Fibroblast of mammary gland (primary cell): ENCODE measurements at regions not wholly inside any gene's neighbourhood (a gene's known extent, or its start where the extent isn't known, plus 50 kb on each side); places are given as distances from the start of the nearest gene placed in this dataset.
A peak's percentile ranks its signal among the peaks of the same experiment; 100 is the strongest.
"Not testable (repeated sequence)": the region's sequence is repeated elsewhere in the genome, so short reads cannot be mapped to it uniquely, and the experiment has no call there.

Experiments used
- DNase-seq: peaks from one replicate; pipeline ENCODE4 v3.0.0-alpha.2; 2010; ENCODE audit warnings: low read depth
- H3K4me3 ChIP-seq: 2 replicates; pipeline ENCODE4 v1.5.1; 2011; ENCODE audit warnings: low read depth, mild to moderate bottlenecking, low read length, moderate library complexity; ENCODE audit not compliant: control insufficient read depth
- TF ChIP-seq, protein P1 (sequence below): conservative IDR thresholded peaks from 2 replicates; pipeline ENCODE4 v1.5.1; 2011; ENCODE audit warnings: low read depth, low read length, inconsistent platforms; ENCODE audit not compliant: control insufficient read depth, insufficient read depth

DNA sequence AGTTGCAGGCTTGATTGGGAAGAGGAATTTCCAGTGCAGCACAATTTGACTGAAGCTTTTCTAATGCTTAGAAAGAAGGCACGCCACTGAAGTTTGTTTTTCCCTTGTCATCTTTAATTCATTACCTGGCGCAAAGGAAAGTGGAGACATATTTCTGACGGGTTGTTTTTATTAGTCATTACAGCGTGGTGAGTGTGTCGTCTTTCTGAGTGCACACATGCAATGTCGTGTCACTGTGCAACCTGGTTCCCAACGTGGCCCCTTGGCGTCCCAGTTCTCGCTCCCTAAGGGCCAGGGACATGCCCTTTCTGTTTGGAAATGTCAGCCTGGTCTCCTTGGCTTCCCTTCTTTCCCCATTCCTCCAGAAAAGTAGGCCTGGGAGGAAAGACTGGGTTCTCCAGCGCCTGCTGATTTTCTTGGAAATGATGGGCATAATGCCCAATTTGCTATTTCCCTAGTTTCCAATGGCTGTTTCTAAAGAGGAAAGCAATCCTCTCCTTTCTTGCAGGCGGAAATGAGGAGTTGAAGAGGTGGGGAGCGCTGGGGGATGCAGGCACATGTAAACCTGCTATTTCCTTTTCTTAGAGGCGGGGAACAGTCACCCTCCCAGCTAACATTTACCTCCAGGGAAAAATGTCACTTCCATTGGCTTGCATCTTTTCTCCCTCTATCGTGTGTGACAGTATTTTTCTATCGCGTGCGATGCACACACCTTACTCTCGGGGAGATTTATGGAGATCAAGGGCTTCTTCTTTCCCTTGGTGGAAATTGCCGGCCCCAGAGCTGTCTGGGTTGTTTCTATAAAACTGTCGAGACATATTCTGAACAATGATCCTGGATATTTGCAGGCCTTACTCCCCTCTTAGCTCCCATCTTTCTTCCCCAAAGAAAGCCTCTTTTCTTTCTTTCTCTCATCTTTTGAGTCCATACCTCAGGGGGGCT lies 249.8 kb downstream of the ARHGAP12 start:
- TF ChIP-seq, protein P1, sequence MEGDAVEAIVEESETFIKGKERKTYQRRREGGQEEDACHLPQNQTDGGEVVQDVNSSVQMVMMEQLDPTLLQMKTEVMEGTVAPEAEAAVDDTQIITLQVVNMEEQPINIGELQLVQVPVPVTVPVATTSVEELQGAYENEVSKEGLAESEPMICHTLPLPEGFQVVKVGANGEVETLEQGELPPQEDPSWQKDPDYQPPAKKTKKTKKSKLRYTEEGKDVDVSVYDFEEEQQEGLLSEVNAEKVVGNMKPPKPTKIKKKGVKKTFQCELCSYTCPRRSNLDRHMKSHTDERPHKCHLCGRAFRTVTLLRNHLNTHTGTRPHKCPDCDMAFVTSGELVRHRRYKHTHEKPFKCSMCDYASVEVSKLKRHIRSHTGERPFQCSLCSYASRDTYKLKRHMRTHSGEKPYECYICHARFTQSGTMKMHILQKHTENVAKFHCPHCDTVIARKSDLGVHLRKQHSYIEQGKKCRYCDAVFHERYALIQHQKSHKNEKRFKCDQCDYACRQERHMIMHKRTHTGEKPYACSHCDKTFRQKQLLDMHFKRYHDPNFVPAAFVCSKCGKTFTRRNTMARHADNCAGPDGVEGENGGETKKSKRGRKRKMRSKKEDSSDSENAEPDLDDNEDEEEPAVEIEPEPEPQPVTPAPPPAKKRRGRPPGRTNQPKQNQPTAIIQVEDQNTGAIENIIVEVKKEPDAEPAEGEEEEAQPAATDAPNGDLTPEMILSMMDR: no peak
- H3K4me3 ChIP-seq: no peak overlapping the region
- DNase-seq: peak; percentile 53

DNA sequence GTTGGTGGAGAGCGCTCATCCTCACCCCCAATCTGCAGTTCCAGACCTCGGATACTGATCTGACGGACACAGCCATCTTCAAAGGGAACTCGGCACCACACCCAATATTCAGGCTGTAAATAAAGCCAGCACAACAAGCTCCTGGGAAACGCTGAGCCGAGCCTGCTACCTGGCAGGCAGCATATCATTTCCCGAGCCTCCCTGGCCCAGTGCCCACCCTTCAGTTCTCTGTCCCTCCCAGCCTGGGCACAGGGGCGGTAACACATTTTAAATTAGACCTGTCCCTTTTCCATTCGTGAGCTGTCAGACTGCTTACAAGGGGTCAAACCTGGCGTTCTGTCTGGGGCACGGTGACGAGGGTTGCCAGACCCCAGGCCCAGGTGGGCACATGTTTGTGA lies 250.5 kb downstream of the ARHGAP12 start:
- TF ChIP-seq, protein P1: no peak
- H3K4me3 ChIP-seq: no peak overlapping the region
- DNase-seq: no peak

DNA sequence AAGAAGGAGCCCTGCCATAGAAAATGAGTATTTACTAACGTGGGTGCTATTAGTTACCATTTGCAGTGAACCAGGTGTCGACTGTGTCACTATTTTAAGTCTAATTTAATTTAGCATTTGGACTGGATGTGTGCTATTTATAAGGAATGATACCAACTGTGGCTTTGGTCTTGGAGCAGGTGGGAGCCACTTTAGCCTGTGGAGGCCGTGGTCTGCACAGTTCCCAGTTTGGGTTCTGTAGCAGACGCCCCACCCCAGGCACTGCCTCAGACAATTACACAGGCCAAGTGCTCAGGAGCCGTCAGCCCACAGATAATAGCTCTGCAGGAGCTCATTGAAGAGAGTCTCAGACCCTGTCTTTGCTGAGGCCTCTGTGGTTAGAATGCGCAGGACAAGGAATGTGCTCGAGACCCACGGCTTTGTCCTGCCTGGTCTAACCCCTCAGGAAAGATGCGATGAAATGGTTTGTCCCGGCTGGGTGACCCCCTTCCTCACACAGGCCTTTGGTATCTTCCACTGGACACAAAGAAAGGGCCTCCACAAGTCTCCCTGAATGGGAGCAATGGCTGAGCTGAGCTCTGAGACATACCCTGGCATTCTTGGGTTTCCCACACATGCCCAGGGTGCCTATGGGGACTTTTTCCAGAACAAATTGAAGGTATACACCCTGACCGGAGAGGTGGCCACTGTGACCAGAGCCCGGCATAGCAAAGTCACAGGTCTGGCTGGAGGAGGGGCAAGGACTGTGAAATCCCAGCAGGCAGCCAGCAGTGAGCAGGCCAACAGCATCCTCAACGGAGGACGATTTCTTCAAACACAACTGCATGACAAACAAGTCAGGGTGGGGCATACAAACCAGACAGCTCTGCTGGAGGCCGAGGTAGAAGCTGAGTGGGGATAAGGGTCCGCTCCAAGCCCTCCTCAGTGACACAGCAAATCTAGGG lies 251.2 kb downstream of the ARHGAP12 start:
- H3K4me3 ChIP-seq: no peak overlapping the region
- TF ChIP-seq, protein P1: no peak
- DNase-seq: no peak

DNA sequence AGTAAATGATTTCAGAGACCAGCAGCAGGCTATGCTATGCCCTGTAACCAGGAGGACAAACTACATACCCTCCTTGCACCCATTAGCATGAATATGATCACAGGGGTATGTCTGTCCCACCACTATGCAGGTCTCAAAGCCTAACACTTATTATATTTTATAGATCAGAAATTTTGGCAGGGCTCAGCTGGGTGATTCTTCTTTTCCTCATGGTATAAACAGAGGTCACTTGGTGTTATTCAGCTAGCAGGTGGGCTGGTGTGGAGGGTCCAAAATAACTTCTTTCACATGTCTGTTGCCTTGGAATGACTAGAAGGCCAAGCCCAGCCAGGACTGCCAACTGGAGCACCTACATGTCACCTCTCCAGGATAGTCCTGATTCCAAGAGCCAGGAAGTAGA lies 252.9 kb downstream of the ARHGAP12 start:
- no peak for DNase-seq
- TF ChIP-seq, protein P1: no peak
- no peak overlapping the region for H3K4me3 ChIP-seq

DNA sequence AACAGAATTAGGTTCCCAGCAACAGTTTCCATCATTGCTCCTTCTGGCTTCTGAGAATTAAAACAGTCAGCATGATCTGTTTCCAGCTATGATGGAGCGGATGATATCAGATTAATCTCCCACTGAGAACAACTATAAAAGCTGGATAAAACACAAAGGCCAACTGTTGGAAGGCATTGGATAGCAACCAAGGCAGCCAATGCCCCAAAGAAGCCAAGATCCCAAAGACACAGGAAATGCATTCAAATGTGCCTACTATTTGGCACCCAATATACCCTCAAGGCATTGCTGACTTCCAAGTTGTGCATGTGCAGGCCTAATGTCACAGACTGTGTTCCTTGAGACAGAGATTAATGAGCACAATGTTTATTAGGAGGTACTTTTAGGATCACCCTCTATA lies 259.3 kb downstream of the ARHGAP12 start:
- DNase-seq: no peak
- H3K4me3 ChIP-seq: no peak overlapping the region
- TF ChIP-seq, protein P1: no peak

DNA sequence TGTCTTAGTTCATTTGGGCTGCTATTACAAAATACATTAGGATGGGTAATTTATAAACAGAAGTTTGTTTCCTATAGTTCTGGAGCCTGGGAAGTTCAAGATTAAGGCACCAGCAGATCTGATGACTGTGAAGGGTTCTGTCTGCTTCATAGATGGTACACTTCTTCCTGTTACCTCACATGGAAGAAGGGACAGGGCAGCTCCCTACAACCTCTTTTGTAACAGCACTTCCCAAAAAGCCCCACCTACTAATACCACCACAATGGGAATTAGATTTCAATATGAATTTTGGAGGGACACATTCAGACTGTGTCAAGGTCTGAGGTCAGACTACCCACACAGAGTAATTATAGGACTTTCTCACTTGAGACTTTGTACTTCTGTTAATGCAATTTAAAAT lies 260.3 kb downstream of the ARHGAP12 start:
- no peak for DNase-seq
- H3K4me3 ChIP-seq: no peak overlapping the region
- TF ChIP-seq, protein P1: no peak

DNA sequence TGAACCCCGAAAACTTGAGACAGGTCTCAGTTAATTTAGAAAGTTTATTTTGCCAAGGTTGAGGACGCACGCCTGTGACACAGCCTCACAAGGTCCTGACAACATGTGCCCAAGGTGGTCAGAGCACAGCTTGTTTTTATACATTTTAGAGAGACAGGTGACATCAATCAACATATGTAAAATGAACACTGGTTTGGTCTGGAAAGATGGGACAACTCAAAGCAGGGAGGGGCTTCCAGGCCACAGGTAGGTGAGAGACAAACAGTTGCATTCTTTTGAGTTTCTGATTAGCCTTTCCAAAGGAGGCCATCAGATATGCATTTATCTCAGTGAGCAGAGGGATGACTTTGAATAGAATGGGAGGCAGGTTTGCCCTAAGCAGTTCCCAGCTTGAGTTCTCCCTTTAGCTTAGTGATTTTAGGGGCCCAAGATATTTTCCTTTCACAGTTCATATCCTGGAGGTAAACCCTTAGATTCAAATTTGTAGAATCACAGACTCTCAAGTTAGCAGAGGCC lies 262.8 kb downstream of the ARHGAP12 start:
- not testable (repeated sequence) for H3K4me3 ChIP-seq, DNase-seq
